ENCODE measurements at regions not wholly inside any gene's neighbourhood (a gene's known extent, or its start where the extent isn't known, plus 50 kb on each side); places are given as distances from the start of the nearest gene placed in this dataset.

- Histone ChIP-seq H3K9me3 (no peaks in the 10 kb centered on the region), H3K4me3 (no peak overlapping the region), H3K36me3 (replicated peaks in 1 of 2; ENCODE audit: insufficient read depth in 1 of 2, low read depth in 2 of 2) (no peaks in the 10 kb centered on the region), H3K27ac (no peak overlapping the region), H3K4me1 (no peaks in the 10 kb centered on the region), H3K27me3 (no peaks in the 10 kb centered on the region)
- no peak for ATAC-seq
- DNase-seq, result no peak
- TF ChIP-seq POLR2A (IDR thresholded peaks at IDR 0.05) (no peak), CTCF (IDR thresholded peaks at IDR 0.05) (no peak)
- 73 to 83% methylated on average over 6 of the region's 6 CpGs for WGBS, 2 donors
- intact Hi-C loops (cut with DNase I), result loop anchor here (10.0 kb wide), 1 partner anchor 788 kb away; no protein-coding TSS in a partner anchor
Observed at GRCh38 chr7:25886387-25887240, 265.4 kb upstream of the NFE2L3 start.

- intact Hi-C loops (cut with DNase I), result loop anchor here (10.0 kb wide), 1 partner anchor 788 kb away; no protein-coding TSS in a partner anchor
- no peaks in the 10 kb centered on the region for H3K27me3 ChIP-seq
- H3K36me3 ChIP-seq (replicated peaks in 1 of 2; ENCODE audit: insufficient read depth in 1 of 2, low read depth in 2 of 2), result no peaks in the 10 kb centered on the region
- no peak overlapping the region for H3K27ac ChIP-seq
- 63 to 68% methylated on average over 3 of the region's 3 CpGs for WGBS, 2 donors
- TF ChIP-seq CTCF (IDR thresholded peaks at IDR 0.05), result no peak
- TF ChIP-seq POLR2A (IDR thresholded peaks at IDR 0.05), result no peak
- ATAC-seq, result no peak
- H3K4me3 ChIP-seq, result no peak overlapping the region
- H3K9me3 ChIP-seq, result no peaks in the 10 kb centered on the region
- DNase-seq, result no peak
- H3K4me1 ChIP-seq, result no peaks in the 10 kb centered on the region
Observed at GRCh38 chr7:25887266-25887665, 264.7 kb upstream of the NFE2L3 start.

GRCh38 chr7:25887795-25888559, 264.0 kb upstream of the NFE2L3 start:
- Histone ChIP-seq H3K27ac (no peak overlapping the region), H3K36me3 (replicated peaks in 1 of 2; ENCODE audit: insufficient read depth in 1 of 2, low read depth in 2 of 2) (no peaks in the 10 kb centered on the region), H3K9me3 (no peaks in the 10 kb centered on the region), H3K4me3 (no peak overlapping the region), H3K4me1 (peaks cover 4% of the 10 kb centered on the region), H3K27me3 (no peaks in the 10 kb centered on the region)
- 93 to 98% methylated on average over 2 of the region's 2 CpGs for WGBS, 2 donors
- intact Hi-C loops (cut with DNase I), result loop anchor here (10.0 kb wide), 1 partner anchor 787 kb away; no protein-coding TSS in a partner anchor
- DNase-seq (no peak), ATAC-seq (no peak)
- TF ChIP-seq POLR2A (IDR thresholded peaks at IDR 0.05), result no peak
- TF ChIP-seq CTCF (IDR thresholded peaks at IDR 0.05), result no peak

- no peak for ATAC-seq
- no peaks in the 10 kb centered on the region for H3K27me3 ChIP-seq
- H3K4me3 ChIP-seq, result no peak overlapping the region
- intact Hi-C loops (cut with DNase I), result loop anchor here (5.0 to 10.0 kb wide), 3 partner anchors 168 to 785 kb away; no protein-coding TSS in a partner anchor
- peaks cover 19% of the 10 kb centered on the region for H3K4me1 ChIP-seq
- no peaks in the 10 kb centered on the region for H3K36me3 ChIP-seq (replicated peaks in 1 of 2; ENCODE audit: insufficient read depth in 1 of 2, low read depth in 2 of 2)
- 52 to 54% methylated on average over 7 of the region's 7 CpGs for WGBS, 2 donors
- H3K9me3 ChIP-seq, result no peaks in the 10 kb centered on the region
- DNase-seq, result no peak
- TF ChIP-seq POLR2A (IDR thresholded peaks at IDR 0.05) (no peak), CTCF (IDR thresholded peaks at IDR 0.05) (no peak)
- no peak overlapping the region for H3K27ac ChIP-seq
Observed at GRCh38 chr7:25889765-25890164, 262.2 kb upstream of the NFE2L3 start.
